Neuronal stem cell (in vitro differentiated cells): ENCODE measurements at regions not wholly inside any gene's neighbourhood (a gene's known extent, or its start where the extent isn't known, plus 50 kb on each side); places are given as distances from the start of the nearest gene placed in this dataset.

Experiments
- DNase-seq: peaks from one replicate; pipeline ENCODE4 v3.0.0-alpha.2; 2013; ENCODE audit warnings: low spot score
- H2AFZ ChIP-seq: one replicate; pipeline ENCODE4 v1.6.1; 2013; ENCODE audit warnings: mild to moderate bottlenecking, low read length, inconsistent platforms
- H2AK5ac ChIP-seq: 2 replicates; pipeline ENCODE4 v1.6.1; 2013; ENCODE audit warnings: low read depth, mild to moderate bottlenecking, inconsistent platforms, low read length, moderate library complexity, mixed read lengths
- H2BK120ac ChIP-seq: 2 replicates; pipeline ENCODE4 v1.6.1; 2013; ENCODE audit warnings: low read depth, mild to moderate bottlenecking, inconsistent platforms, low read length, moderate library complexity, mixed read lengths
- H2BK12ac ChIP-seq: one replicate; pipeline ENCODE4 v1.6.1; 2013; ENCODE audit warnings: low read length, inconsistent platforms
- H2BK15ac ChIP-seq: 2 replicates; pipeline ENCODE4 v1.6.1; 2013; ENCODE audit warnings: mild to moderate bottlenecking, low read length, inconsistent platforms, mixed read lengths
- H2BK5ac ChIP-seq: one replicate; pipeline ENCODE4 v1.6.1; 2013; ENCODE audit warnings: inconsistent platforms, mild to moderate bottlenecking, low read length, moderate library complexity
- H3K14ac ChIP-seq: one replicate; pipeline ENCODE4 v1.6.1; 2013; ENCODE audit warnings: low read length, inconsistent platforms
- H3K18ac ChIP-seq: 2 replicates; pipeline ENCODE4 v1.6.1; 2013; ENCODE audit warnings: low read length, inconsistent platforms
- H3K23ac ChIP-seq: 2 replicates; pipeline ENCODE4 v1.6.1; 2013; ENCODE audit warnings: low read depth, mild to moderate bottlenecking, mixed read lengths, low read length, inconsistent platforms; ENCODE audit not compliant: poor library complexity
- H3K27ac ChIP-seq: replicated peaks from 3 replicates; pipeline ENCODE4 v1.5.1; 2013; ENCODE audit warnings: low read length, inconsistent platforms
- H3K27me3 ChIP-seq, 3 experiments: 2 replicates each; pipeline ENCODE4 v1.6.1; 2013; ENCODE audit warnings: low read length in 3 of 3, mild to moderate bottlenecking in 2 of 3, inconsistent platforms in 1 of 3, low read depth in 1 of 3, mixed read lengths in 1 of 3, moderate library complexity in 1 of 3; ENCODE audit not compliant: control insufficient read depth in 3 of 3, insufficient read depth in 3 of 3
- H3K36me3 ChIP-seq, 2 donors: replicated peaks in 1 of 2; 2 replicates each; pipeline ENCODE4 v1.6.1; 2013; ENCODE audit warnings: low read length in 2 of 2; ENCODE audit not compliant: control insufficient read depth in 2 of 2, insufficient read depth in 2 of 2
- H3K4ac ChIP-seq: 2 replicates; pipeline ENCODE4 v1.6.1; 2013; ENCODE audit warnings: inconsistent platforms, mild to moderate bottlenecking, low read length, moderate library complexity
- H3K4me1 ChIP-seq, 2 donors: 1 replicate in 1 of 2; 2 replicates in 1 of 2; pipeline ENCODE4 v1.6.1; 2013; ENCODE audit warnings: low read length in 2 of 2, low read depth in 1 of 2; ENCODE audit not compliant: control insufficient read depth in 2 of 2, insufficient read depth in 1 of 2
- H3K4me2 ChIP-seq: one replicate; pipeline ENCODE4 v1.6.1; 2013; ENCODE audit warnings: mild to moderate bottlenecking, low read length, inconsistent platforms; ENCODE audit not compliant: insufficient read depth, poor library complexity, severe bottlenecking
- H3K4me3 ChIP-seq, 2 donors: 2 replicates each; pipeline ENCODE4 v1.5.1; 2013; ENCODE audit warnings: low read length in 2 of 2, mild to moderate bottlenecking in 2 of 2, inconsistent platforms in 1 of 2, moderate library complexity in 1 of 2
- H3K79me1 ChIP-seq: one replicate; pipeline ENCODE4 v1.6.1; 2013; ENCODE audit warnings: low read depth, mild to moderate bottlenecking, inconsistent platforms, low read length, moderate library complexity
- H3K9ac ChIP-seq: one replicate; pipeline ENCODE4 v1.6.1; 2013; ENCODE audit warnings: mild to moderate bottlenecking, low read depth, low read length, inconsistent platforms; ENCODE audit not compliant: poor library complexity
- H3K9me3 ChIP-seq, 2 donors: replicated peaks in 1 of 2; 2 replicates each; pipeline versions ENCODE3 to v1.6.1; 2013; ENCODE audit warnings: low read length in 2 of 2, mild to moderate bottlenecking in 2 of 2, inconsistent platforms in 1 of 2, low read depth in 1 of 2, mixed read lengths in 1 of 2, moderate library complexity in 1 of 2; ENCODE audit not compliant: control insufficient read depth in 2 of 2, insufficient read depth in 1 of 2
- H4K8ac ChIP-seq: one replicate; pipeline ENCODE4 v1.6.1; 2013; ENCODE audit warnings: low read depth, mild to moderate bottlenecking, inconsistent platforms, low read length, moderate library complexity
- H4K91ac ChIP-seq: one replicate; pipeline ENCODE4 v1.6.1; 2013; ENCODE audit warnings: low read length, low read depth, mild to moderate bottlenecking, inconsistent platforms; ENCODE audit not compliant: poor library complexity
- WGBS, 2 donors: extraction: QIAGEN DNeasy Blood & Tissue Kit; methylation state at CpG; one replicate each; pipeline ENCODE4 v1.1.7; 2013; ENCODE audit warnings: missing lambda C conversion rate in 2 of 2, mixed read lengths in 1 of 2; ENCODE audit not compliant: insufficient read length in 2 of 2, insufficient replicate concordance in 1 of 2; ENCODE audit errors: extremely low coverage in 2 of 2; 5-methylcytosine and 5-hydroxymethylcytosine counted together

DNA sequence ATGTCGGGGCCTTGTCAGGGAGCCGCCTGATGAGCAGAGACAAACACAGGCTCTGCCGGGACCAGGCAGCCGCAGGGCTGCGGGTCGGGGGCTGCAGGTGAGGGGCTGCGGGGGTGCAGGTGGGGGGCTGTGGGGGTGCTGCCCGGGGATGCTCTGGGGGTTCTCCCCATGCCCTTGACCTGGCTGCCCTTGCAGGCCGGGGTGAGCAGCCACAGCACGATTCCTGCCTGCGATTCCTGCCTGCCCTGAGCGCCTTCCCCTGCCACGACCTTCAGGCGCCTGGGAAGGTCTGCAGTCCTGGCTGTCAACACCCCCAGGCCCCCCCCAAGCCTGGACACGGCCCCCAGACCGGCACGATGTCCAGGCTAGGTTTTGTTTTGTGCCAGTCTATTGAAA, 106.3 kb downstream of the FAM53A start:
- H3K4ac ChIP-seq, result no peak overlapping the region
- peaks cover 0 to 61% (median 6%) of the 10 kb centered on the region in 3 experiments for H3K27me3 ChIP-seq
- H3K9ac ChIP-seq, result peak overlapping the region; percentile 44
- peaks cover 8 to 16% of the 10 kb centered on the region in 2 donors for H3K4me1 ChIP-seq
- H3K14ac ChIP-seq, result peak overlapping the region; percentile 82
- WGBS, 2 donors, result no CpG with 5 or more reads among the region's 17 CpGs
- H3K9me3 ChIP-seq, result no peaks in the 10 kb centered on the region
- H3K23ac ChIP-seq, result no peak overlapping the region
- peak overlapping the region; percentile 88 for H2AK5ac ChIP-seq
- H2BK15ac ChIP-seq, result no peak overlapping the region
- H3K4me3 ChIP-seq, result no peak overlapping the region
- DNase-seq, result no peak
- H2BK12ac ChIP-seq, result no peak overlapping the region
- no peaks in the 10 kb centered on the region for H3K79me1 ChIP-seq
- H3K27ac ChIP-seq, result no peak overlapping the region
- H2AFZ ChIP-seq, result no peak overlapping the region
- H4K91ac ChIP-seq, result no peak overlapping the region
- H4K8ac ChIP-seq, result no peak overlapping the region
- peak overlapping the region; percentile 80 for H3K4me2 ChIP-seq
- no peak overlapping the region for H2BK5ac ChIP-seq
- peak overlapping the region; percentile 61 for H2BK120ac ChIP-seq
- H3K36me3 ChIP-seq, result peaks cover 0 to 3% of the 10 kb centered on the region in 2 donors
- peak overlapping the region; percentile 89 for H3K18ac ChIP-seq

DNA sequence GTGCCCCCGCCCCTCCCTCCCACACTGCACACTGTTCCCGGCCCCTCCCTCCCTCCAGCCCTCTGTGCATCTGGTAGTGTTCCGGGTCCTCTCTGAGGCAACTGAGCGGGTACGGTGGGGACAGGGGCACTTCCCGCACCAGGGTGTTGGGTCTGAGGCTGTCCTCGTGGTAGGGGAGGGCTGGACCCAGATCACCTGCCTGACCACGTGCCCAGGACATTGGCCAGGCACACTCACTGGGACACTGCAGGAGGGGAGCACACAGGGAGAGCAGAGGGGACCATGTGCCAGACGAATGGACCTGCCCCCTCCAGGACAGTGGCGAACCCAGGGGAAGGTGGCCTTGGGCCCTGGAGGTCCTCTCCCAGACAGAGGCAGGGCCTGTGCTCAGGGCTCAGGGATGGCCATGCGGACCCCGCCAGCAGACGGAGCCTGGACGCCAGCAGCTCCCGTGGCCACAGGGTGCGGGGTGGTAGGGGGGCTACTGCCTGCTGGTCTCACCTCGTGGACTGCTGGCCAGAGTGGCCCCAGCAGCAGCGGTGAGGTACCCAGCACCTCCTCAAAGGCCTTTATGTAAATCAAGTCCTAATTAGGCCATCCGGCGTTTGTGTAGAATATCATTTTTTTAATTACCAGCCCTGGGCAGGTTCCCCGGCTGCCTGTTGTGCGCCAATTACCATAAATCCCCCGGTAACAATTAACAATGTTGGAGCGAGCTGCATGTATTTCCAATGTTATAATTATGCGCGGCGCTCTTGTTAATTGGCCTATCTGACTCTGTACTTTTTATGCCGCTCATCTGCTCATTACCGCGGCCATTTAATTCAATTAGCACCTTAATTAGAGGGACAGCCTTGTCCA, 106.9 kb downstream of the FAM53A start:
- Histone ChIP-seq H3K14ac (peak overlapping the region; percentile 61), H2BK120ac (no peak overlapping the region), H2BK12ac (peak overlapping the region; percentile 59), H3K9ac (peak overlapping the region; percentile 71), H2AFZ (no peak overlapping the region), H3K9me3 (no peaks in the 10 kb centered on the region), H3K79me1 (no peaks in the 10 kb centered on the region), H2AK5ac (peak overlapping the region; percentile 88), H3K27ac (no peak overlapping the region), H4K8ac (no peak overlapping the region), H3K36me3 (peaks cover 0 to 3% of the 10 kb centered on the region in 2 donors), H3K4me3 (no peak overlapping the region), H3K18ac (peak overlapping the region; percentile 94), H3K4me2 (no peak overlapping the region), H3K23ac (peak overlapping the region; percentile 89), H3K27me3 (peaks cover 0 to 63% (median 6%) of the 10 kb centered on the region in 3 experiments), H2BK15ac (peak overlapping the region; percentile 41), H2BK5ac (no peak overlapping the region), H4K91ac (no peak overlapping the region), H3K4ac (no peak overlapping the region), H3K4me1 (peaks cover 8 to 20% of the 10 kb centered on the region in 2 donors)
- WGBS, 2 donors, result no CpG with 5 or more reads among the region's 30 CpGs
- DNase-seq, result no peak

DNA sequence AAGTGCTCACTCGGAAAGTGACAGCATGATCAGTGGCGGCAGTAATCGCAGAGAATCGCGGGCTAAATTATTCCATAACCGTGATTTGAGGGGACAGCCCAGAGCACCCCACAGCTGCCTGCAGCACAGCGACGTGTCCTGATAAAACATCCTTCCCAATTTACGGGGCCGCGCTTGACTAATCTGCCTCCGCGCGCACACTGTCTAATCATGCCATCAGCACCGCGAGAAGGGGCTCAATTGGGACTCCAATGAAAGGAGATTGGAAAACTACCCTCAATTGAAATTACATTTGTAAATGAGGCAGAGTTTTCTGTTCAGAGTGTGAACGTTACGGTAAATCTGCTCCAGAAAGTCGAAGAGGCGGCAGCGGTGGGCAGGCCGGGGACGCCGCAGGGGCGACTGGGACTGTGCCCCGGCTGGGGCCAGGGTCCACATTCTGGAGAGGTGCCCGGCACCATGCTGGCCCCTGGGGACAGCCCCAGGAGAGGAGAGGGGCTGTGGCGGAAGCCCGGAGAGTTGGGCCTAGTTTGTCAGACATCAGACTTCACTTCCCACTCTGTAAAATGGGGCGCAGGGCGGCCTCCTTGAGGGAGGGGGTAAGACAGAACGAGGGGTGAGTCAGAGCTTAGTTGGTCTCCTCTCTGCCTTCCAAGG, 107.7 kb downstream of the FAM53A start:
- H3K14ac ChIP-seq, result no peak overlapping the region
- no peak overlapping the region for H2BK15ac ChIP-seq
- no peak overlapping the region for H3K4me3 ChIP-seq
- no peak overlapping the region for H3K9ac ChIP-seq
- H2BK12ac ChIP-seq, result no peak overlapping the region
- H3K23ac ChIP-seq, result no peak overlapping the region
- peaks cover 0 to 3% of the 10 kb centered on the region in 2 donors for H3K36me3 ChIP-seq
- H2AK5ac ChIP-seq, result peak overlapping the region; percentile 23
- no peak overlapping the region for H3K4ac ChIP-seq
- H2BK120ac ChIP-seq, result no peak overlapping the region
- peaks cover 0 to 69% (median 6%) of the 10 kb centered on the region in 3 experiments for H3K27me3 ChIP-seq
- peaks cover 8 to 25% of the 10 kb centered on the region in 2 donors for H3K4me1 ChIP-seq
- H3K79me1 ChIP-seq, result no peaks in the 10 kb centered on the region
- no peak overlapping the region for H2BK5ac ChIP-seq
- no peak for DNase-seq
- no peaks in the 10 kb centered on the region for H3K9me3 ChIP-seq
- H3K18ac ChIP-seq, result peak overlapping the region; percentile 15
- no peak overlapping the region for H2AFZ ChIP-seq
- WGBS, 2 donors, result no CpG with 5 or more reads among the region's 32 CpGs
- H4K91ac ChIP-seq, result no peak overlapping the region
- no peak overlapping the region for H3K4me2 ChIP-seq
- no peak overlapping the region for H4K8ac ChIP-seq
- no peak overlapping the region for H3K27ac ChIP-seq
